ENCODE measurements at regions not wholly inside any gene's neighbourhood (a gene's known extent, or its start where the extent isn't known, plus 50 kb on each side); places are given as distances from the start of the nearest gene placed in this dataset.
"Not testable (repeated sequence)": the region's sequence is repeated elsewhere in the genome, so short reads cannot be mapped to it uniquely, and the experiment has no call there.

DNA sequence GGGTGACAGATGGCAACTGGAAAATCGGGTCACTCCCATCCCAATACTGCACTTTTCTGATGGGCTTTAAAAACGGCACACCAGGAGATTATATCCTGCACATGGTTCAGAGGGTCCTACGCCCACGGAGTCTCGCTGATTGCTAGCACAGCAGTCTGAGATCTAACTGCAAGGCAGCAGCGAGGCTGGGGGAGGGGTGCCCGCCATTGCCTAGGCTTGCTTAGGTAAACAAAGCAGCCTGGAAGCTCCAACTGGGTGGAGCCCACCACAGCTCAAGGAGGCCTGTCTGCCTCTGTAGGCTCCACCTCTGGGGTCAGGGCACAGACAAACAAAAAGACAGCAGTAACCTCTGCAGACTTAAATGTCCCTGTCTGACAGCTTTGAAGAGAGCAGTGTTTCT lies 158.7 kb upstream of the MOCS2 start:
- DNase-seq (ENCODE audit: low read depth, low spot score): not testable (repeated sequence)

DNA sequence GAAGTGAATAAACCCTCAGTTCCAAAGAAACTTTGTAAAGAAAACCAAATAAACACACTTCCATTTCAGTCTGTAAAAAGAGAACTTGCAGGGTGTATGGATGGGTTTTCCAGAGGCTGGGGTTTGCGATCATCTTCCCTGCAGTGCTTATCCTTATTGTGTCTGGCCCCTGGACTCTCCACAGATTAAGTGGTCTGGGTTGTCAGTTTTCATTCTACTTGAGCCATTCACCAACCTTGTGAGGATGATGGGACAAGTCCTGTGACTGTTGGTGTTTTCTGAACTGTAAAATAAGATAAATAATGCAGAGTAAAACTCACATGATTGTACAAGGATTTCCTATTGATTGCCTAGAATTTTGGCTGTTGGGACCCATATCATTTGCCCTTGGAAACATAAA lies 166.1 kb upstream of the MOCS2 start:
- no peak for DNase-seq (ENCODE audit: low read depth, low spot score)

DNA sequence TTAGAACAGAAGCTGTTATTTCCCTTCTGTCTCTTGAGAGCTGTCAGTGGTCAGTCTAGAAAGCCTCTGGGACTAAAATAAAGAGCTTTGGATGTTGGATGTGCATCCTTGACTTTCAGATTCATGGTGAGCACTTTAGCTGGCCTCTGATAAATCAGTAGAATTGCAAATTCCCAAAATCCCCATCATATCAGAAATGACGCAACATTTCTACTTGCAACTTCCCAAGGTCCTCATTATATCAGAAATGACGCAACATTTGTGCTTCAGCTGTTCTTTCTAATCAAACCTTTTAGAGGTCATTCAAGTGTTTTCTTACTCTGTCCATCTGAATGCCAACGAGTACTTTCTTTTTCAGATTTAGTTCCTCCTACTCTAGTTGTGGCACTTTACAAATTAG lies 167.3 kb upstream of the MOCS2 start:
- DNase-seq (ENCODE audit: low read depth, low spot score): no peak

DNA sequence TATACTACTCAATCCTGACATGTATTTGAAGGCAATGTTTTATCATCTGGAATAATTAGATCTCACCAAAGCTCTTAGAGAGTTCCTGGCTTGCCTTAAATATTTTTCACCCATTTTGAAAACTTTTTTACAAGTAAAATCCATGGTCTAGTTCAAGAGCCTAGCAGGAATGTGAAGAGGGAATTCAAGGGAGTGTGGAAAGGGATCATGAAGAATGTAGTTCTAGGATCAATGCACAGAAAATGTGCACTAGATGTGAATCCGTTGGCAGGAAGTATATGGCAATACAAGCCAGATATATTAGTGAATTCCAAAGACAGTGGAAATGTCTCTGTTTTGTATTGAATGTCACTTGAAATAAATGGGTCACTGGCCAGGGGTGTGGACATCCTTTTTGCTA lies 167.9 kb upstream of the MOCS2 start:
- DNase-seq (ENCODE audit: low read depth, low spot score): no peak

DNA sequence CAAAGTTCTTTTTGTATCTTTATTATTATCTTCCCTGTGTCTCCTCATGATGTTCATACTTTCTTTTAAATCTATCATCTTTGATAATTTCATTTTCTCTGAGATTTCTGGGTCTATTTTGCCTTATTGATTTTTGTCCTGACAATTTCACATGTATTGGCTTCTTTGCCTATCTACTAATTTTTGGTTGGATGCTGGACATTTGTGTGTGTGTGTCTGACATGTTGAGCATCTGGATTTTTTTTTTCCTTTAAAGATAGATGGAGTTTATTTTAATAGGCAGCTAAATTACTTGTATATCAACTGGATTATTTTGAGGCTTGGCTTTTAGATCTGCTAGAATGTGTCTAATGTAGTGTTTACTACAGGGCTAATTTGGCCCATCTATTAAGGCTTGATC lies 178.0 kb upstream of the MOCS2 start:
- no peak for DNase-seq (ENCODE audit: low read depth, low spot score)

DNA sequence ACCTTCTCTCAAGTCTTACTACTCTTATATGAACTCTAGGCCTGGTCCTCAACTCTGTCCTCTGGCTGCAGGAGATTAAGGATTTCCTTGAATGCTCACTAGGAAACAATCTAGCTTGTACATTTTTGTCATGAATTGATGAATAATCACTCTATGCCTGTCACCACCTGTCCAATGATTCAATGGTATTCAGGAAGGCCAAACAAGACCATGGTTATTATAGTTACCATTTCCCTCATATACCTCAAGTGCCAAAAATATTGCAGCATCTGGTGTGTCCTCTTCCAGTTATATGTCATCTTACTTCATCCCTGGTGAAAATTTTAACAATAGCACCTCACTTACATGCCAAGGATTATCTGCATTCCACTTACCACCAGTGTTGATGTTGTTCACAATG lies 179.0 kb upstream of the MOCS2 start:
- no peak for DNase-seq (ENCODE audit: low read depth, low spot score)

DNA sequence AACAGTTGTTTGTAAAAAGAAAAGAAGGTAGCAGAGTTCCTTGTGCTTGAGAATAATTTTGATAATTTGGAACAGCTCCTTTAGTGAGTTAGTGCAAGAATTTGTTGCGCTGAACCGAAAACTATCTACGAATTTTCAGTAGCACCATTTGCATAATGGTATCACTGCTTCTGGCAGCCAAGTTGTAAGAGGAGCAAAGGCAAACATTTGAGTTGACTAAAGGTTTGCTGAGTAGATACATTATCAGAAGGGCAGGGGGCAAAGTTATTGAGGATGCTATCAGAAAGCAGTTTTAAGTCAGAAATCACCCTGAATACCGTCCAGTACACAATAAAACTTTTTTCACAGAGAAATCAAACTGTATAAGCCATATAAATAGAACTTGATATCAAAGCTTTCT lies 181.5 kb upstream of the MOCS2 start:
- DNase-seq (ENCODE audit: low read depth, low spot score): no peak

DNA sequence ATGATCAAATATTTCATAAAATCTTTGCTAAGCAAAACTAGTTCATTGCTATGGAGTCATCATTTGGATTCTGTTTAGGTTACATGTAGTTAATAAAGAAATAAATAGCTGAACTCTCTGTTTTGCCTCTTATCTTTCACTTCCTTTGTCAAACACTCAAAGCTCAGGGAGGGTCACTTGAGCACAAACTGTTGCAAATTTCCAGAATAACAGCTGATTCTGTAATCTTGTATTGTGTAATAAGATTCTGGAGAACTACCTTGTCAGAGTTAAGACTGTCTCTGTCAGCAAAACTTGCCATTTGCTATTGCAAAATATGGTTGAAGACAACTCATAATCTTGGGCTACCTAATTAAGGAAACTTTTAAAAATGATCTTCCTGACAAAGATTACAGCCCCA lies 182.0 kb upstream of the MOCS2 start:
- DNase-seq (ENCODE audit: low read depth, low spot score): no peak

DNA sequence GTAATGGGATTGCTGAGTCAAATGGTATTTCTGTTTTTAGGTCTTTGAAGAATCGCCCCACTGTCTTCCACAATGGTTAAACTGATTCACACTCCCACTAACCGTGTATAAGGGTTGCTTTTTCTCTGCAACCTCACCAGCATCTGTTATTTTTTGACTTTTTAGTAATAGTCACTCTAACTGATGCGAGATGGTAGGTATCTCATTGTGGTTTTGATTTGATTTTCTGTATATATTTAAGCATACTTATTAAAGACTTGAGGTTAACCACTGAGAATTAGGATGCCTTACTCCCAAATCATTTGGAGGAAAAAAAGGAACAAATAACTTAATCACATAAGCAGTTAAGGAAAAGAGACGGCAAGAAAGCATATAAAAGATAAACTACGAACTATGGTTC lies 181.6 kb upstream of the FST start:
- DNase-seq (ENCODE audit: low read depth, low spot score): no peak

DNA sequence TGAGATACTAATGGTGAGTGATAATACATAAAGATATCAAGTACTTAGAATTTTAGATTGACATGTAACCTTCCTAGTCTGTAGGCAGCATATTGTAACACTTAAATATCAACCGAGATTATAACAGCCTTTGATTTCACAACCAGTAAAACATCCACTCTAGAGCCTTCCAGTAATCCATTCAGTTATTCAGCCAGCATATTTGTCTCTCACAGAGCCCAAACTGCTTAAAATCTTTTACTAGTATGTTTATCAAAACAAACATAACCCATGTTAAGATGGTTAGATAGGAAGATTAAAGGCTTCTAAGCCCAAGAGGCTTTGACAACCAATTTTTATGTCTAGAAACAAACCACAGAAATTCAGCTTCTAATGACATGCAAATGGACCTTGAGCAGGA lies 177.9 kb upstream of the FST start:
- no peak for DNase-seq (ENCODE audit: low read depth, low spot score)

DNA sequence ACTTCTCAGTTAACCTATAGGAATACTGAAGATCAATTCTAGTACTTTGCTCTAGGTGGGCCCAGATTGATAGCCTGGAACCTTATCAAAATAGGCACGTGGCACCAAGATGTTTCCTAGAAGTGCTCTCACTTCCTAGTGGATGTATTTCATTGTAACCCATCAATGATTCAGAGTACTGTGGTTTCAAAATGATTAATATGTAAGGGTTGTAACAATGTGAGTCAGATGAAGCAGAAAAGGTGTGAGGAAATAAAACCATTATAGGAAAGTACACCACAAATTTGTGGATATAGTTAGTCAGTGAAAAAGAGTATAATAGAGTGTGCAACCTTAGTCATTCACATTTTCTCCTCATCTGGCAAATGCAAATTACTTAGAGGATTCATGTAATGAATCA lies 177.3 kb upstream of the FST start:
- DNase-seq (ENCODE audit: low read depth, low spot score): no peak

DNA sequence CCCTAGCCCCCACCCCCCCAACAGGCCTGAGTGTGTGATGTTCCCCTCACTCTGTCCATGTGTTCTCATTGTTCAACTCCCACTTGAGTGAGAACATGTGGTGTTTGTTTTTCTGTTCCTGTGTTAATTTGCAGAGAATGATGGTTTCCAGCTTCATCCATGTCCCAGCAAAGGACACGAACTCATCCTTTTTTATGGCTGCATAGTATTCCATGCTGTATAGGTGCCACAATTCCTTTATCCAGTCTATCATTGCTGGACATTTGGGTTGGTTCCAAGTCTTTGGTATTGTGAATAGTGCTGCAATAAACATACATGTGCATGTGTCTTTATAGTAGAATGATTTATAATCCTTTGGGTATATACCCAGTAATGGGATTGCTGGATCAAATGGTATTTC lies 175.1 kb upstream of the FST start:
- DNase-seq (ENCODE audit: low read depth, low spot score): not testable (repeated sequence)

DNA sequence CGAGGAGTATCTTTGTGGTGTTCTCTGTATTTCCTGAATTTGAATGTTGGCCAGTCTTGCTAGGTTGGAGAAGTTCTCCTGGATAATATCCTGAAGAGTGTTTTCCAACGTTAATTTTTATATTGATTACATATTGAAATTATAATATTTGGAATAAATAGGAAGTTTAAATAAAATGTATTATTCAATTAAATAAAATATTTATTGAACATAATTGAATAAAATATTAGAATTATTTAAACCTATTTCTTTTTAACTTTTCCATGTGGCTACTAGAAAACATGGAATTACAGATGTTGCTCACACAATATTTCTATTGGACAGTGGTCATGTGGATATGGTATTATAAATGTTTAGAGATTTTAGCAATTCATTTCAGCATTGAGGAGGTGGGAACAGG lies 170.8 kb upstream of the FST start:
- no peak for DNase-seq (ENCODE audit: low read depth, low spot score)

DNA sequence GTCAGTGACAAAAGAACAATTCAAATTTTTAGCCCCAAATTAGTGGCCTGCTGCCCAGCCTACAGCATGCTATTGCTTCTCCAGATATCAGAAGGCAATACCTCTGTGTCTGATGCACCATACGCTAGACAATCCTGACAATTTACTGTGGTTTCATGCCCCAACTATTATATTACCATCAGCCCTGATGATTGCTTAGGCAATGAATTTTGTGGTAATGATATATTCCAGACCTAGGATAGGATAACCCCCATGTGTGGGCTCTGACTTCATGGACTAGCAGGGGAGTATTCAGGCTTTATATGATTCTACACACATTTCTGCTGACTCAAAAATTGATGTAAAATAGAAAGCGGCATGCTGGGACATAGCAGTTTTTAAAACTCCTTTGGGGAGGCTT lies 168.7 kb upstream of the FST start:
- DNase-seq (ENCODE audit: low read depth, low spot score): no peak

DNA sequence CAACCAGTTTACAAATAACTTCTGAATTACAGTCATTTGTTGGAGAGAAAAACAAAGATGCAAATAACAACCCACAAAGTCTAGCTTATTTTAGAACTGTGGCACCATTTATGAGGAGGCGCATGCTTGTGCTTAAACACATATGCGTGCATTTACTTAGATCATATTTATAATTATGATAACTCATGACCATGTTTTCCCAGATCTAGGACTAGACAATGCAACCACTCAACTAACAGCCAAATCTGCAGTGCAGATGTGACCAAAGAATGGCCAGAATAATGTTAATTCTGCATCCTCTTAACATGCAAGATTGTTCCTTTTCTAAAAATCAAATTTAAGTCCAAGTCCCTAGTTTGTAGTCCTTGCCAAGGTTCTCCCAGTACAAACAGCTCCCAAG lies 167.3 kb upstream of the FST start:
- no peak for DNase-seq (ENCODE audit: low read depth, low spot score)

DNA sequence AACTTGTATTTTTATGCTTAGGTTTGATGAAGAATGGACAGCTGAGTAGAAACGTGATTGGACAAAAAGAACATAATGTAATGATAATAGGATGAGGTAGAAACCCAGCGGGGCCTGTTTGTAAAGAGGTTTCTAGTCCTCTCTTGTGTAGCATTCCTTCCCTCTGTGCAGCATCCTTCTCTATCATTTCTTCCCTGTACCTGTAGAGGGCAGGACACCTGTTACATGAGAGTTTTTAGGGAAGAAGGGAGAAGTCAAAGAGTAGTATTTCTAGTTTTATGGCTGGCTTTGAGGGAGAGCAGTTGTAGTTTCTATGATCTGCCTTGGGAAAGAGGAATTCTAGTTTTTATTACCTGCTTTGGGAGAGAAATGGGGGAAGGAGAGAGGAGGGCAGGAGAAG lies 162.1 kb upstream of the FST start:
- no peak for DNase-seq (ENCODE audit: low read depth, low spot score)

DNA sequence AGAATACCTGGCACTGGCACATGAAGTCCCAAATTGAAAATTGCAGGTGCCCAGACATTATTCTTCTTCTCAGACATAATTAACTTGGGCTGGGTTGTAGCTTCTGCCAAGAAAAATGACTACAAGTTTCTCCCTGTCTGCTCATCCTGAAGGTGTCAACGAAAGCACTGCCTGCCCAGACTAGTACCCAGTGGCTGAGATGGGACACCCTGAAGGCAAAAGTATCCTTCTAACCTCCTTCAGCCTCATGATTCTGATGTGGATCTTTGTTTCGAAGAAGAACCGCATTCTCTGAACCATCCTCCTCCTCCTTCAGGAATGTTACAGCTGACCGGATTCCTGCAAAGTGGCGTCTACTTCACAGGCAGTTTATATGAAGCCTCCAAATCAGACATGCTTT lies 161.1 kb upstream of the FST start:
- no peak for DNase-seq (ENCODE audit: low read depth, low spot score)

DNA sequence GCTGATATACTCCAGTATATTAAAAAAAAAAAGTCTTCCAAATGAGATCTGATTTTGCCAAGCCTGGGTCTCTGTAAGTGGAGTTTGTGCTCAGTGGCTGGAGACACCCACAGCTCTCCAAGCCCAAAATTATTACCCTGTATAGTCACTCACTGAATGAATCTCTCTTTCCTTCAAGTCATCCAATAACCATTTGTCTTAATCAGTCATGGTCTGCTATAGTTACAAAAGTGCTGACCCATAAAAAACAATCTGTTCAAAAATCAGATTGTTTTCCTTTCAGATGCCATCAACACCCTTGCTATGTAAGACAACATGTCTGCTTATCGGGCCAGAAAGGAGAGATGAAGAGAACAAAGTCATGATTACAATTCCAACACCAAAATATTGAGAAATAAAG lies 159.4 kb upstream of the FST start:
- no peak for DNase-seq (ENCODE audit: low read depth, low spot score)

DNA sequence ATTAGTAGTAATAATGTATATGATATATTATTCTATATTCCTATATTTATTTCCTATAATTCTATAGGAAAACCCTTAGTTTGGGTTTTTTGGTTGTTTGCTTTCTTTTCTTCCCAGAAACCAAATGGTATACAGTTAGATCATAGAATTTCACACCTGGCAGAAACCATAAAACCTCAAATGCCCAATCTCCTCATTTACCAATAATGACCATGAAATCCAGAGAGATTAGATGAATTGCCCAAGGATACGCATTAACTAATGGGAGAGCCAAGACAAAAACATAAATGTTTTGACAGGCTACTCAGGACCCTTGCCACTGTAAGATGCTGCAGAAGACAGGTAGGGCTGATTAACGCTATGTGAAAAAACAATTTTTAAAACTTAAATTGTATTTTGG lies 158.7 kb upstream of the FST start:
- no peak for DNase-seq (ENCODE audit: low read depth, low spot score)

DNA sequence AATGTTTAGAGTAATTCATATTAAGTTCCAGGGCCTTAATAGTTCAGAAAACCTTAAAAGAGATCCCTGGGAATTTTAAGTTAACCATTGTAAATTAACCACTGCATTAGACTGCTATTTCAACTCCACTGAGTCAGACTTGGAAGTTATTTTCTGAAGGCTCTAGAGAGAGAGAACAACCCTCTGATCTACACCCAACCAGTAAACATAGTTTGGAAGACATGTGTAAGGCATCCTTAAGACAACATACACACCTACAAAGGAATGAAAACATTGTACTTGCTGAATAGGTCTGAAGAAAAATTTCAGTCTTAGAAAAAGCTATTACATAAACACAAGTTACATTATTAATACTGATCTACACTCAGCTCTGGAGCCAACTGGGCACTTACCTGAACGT lies 158.2 kb upstream of the FST start:
- DNase-seq (ENCODE audit: low read depth, low spot score): no peak

DNA sequence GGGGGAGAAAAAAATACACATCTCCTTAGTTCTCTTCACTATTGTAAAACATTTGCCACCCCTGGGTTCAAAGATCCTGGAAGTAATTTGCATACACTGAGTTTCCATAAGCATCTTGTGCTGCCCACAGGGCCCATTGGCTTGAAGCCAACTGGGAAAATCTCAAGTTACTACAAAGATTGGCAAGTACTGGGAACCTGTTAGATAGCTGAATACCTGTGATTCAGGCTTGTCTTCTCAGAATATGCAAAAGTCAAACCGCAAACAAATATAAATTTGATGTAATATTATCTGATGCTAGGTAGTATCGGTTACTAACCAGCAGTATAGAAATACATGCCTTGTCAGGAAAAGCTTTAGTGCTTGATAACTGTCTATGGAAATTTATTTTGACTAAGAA lies 156.9 kb upstream of the FST start:
- DNase-seq (ENCODE audit: low read depth, low spot score): no peak

DNA sequence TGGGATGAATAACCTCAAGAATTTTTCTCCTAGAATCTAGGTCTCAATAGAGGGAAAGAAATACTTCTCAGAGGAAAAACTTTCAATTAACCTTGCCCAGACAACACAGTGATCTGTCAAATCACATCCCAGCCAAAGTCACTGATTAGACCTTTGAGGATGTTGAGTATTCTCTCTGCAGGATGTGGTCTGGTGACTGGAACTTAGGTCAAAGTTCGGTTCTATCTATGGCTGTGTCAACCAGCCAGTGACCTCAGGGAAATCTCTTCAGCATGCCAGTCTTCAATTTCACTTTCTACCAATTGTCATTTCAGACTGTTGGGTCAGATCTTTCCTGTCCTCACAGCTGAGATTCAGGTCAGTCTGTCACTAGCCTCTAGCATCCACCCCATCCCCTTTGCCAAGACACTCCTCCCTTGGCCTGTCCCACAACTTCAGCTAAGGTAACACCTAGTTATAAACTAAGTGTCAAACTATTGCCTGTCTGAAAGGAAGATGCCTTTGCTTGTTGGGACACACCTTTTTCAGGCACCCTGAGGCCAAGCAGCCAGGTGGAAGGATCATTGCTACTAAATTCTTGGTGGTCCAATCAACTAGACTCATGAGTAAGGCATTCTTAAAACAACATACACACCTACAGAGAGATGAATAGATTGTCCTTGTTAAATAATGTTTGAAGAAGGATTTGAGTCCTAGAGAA lies 156.3 kb upstream of the FST start:
- DNase-seq (ENCODE audit: low read depth, low spot score): no peak

DNA sequence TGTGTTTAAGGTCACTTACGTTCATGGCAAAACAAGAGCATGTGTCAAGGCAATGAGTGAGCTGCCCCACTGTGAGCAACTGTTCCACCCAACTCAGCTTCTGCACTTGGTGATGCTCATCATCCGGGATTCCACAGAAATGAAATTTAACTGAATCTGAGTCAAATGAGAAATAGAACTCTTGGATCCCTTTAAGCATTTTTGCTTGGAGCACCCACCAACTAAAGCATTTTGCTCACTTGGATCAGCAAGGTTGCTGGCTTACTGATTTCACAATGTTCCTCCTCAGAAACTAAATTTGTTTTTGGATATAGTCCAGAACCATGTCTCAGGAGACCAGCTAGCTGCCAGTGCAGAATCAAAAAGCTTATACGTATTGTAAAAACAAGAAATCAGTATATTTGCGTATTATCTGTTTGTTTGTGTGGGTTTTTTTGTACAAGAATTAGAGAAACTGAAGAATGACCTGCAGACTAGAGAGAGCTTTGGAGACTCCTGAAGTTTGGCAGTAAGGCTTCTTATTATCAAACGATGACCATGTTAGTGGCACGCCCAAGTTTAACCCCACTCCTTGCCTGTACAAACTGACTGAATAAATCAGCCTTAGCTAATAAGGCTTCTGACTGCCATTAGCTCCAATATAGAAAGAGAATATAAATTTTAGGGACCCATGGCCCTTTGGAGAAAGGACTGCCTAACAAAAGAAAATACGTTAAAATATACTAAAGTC lies 153.8 kb upstream of the FST start:
- DNase-seq (ENCODE audit: low read depth, low spot score): no peak

Measured in ELF-1 (cell line).